Neural progenitor cell (in vitro differentiated cells): ENCODE measurements at regions not wholly inside any gene's neighbourhood (a gene's known extent, or its start where the extent isn't known, plus 50 kb on each side); places are given as distances from the start of the nearest gene placed in this dataset.

Experiments
- CTCF ChIP-seq: fragments of 200-600 bp; sonication (generic); IDR thresholded peaks from 2 replicates; pipeline ENCODE4 v1.5.1; 2017; ENCODE audit warnings: antibody characterized with exemption, mild to moderate bottlenecking
- EZH2 ChIP-seq: fragments of 200-600 bp; sonication (generic); IDR thresholded peaks from 2 replicates; pipeline ENCODE4 v1.6.1; 2017; ENCODE audit warnings: antibody characterized with exemption, mild to moderate bottlenecking, moderate library complexity
- EZH2phosphoT487 ChIP-seq: fragments of 200-600 bp; sonication (generic); IDR thresholded peaks from 2 replicates; pipeline ENCODE4 v1.6.1; 2017; ENCODE audit warnings: antibody characterized with exemption

- no peak for TF ChIP-seq EZH2
- no peak for TF ChIP-seq CTCF
- TF ChIP-seq EZH2phosphoT487, result no peak
Observed at GRCh38 chr9:107994648-107995047, 505.1 kb upstream of the KLF4 start.
